Peyer's patch (tissue), 4 donors: ENCODE measurements at regions not wholly inside any gene's neighbourhood (a gene's known extent, or its start where the extent isn't known, plus 50 kb on each side); places are given as distances from the start of the nearest gene placed in this dataset.

ENCODE experiments used
- DNase-seq, 3 donors: peaks; one replicate each; pipeline ENCODE4 v3.0.0-alpha.2; 2017 to 2019
- H3K27ac ChIP-seq, 4 donors: fragments of 200-600 bp; sonication (generic); one replicate each; pipeline ENCODE4 v1.5.1; 2016 to 2019
- H3K27me3 ChIP-seq, 2 donors: fragments of 200-600 bp; sonication (generic); one replicate each; pipeline ENCODE4 v1.5.1; 2019
- H3K36me3 ChIP-seq, 3 donors: fragments of 200-600 bp; sonication (generic); one replicate each; pipeline ENCODE4 v1.5.1; 2016 to 2019
- H3K4me1 ChIP-seq, 4 donors: fragments of 200-600 bp; sonication (generic); one replicate each; pipeline ENCODE4 v1.5.1; 2016 to 2019
- H3K4me3 ChIP-seq, 4 donors: fragments of 200-600 bp; sonication (generic); 1 replicate in 3 of 4; 2 replicates in 1 of 4; pipeline ENCODE4 v1.5.1; 2016 to 2019; ENCODE audit warnings: mild to moderate bottlenecking in 1 of 4
- H3K9me3 ChIP-seq, 4 donors: fragments of 200-600 bp; sonication (generic); one replicate each; pipeline ENCODE4 v1.5.1; 2016 to 2019; ENCODE audit warnings: mild to moderate bottlenecking in 1 of 4
- POLR2A ChIP-seq, 2 donors: fragments of 450-650 bp; IDR thresholded peaks; one replicate each; pipeline ENCODE4 v1.5.1; 2017; ENCODE audit warnings: antibody characterized with exemption in 2 of 2, mild to moderate bottlenecking in 2 of 2, moderate library complexity in 2 of 2
- TF ChIP-seq, protein P1 (sequence below), 6 experiments: fragments of 450-650 bp in 4 of 6; fragments of 200-600 bp in 2 of 6; sonication (generic) in 1 of 6; IDR thresholded peaks; one replicate each; pipeline ENCODE4 v1.5.1; 2017 to 2019; ENCODE audit warnings: antibody characterized with exemption in 6 of 6, mild to moderate bottlenecking in 3 of 6, moderate library complexity in 1 of 6

DNA sequence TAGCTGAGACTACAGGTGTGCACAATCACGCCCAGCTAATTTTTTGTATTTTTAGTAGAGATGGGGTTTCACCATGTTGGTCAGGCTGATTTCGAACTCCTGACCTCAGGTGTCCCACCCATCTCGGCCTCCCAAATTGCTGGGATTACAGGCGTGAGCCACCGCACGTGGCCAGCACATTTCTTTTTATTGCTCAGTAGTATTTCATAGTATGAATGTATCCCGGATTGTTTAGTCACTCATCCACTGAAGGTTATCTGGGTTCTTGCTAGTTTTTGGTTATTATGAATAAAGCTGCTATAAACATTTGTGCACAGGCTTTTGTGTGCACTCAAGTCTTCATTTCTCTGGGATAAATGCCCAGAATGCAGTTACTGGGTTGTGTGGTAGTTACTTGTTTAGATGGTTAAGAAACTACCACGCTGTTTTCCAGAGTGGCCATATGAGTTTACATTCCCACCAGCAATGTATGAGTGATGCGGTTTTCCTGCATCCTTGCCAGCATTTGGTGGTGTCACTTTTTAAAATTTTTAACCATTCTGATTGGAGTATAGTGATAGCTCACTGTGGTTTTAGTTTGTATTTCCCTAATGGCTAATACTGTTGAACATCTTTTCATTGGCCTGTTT lies 275.8 kb upstream of the LYZL1 start:
- TF ChIP-seq POLR2A (IDR thresholded peaks at IDR 0.05) = no peak
- TF ChIP-seq, protein P1, sequence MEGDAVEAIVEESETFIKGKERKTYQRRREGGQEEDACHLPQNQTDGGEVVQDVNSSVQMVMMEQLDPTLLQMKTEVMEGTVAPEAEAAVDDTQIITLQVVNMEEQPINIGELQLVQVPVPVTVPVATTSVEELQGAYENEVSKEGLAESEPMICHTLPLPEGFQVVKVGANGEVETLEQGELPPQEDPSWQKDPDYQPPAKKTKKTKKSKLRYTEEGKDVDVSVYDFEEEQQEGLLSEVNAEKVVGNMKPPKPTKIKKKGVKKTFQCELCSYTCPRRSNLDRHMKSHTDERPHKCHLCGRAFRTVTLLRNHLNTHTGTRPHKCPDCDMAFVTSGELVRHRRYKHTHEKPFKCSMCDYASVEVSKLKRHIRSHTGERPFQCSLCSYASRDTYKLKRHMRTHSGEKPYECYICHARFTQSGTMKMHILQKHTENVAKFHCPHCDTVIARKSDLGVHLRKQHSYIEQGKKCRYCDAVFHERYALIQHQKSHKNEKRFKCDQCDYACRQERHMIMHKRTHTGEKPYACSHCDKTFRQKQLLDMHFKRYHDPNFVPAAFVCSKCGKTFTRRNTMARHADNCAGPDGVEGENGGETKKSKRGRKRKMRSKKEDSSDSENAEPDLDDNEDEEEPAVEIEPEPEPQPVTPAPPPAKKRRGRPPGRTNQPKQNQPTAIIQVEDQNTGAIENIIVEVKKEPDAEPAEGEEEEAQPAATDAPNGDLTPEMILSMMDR (IDR thresholded peaks at IDR 0.05) = no peak
- no peak overlapping the region for H3K4me3 ChIP-seq
- no peaks in the 10 kb centered on the region for H3K4me1 ChIP-seq
- no peaks in the 10 kb centered on the region for H3K27me3 ChIP-seq
- H3K27ac ChIP-seq = no peak overlapping the region
- no peaks in the 10 kb centered on the region for H3K36me3 ChIP-seq
- DNase-seq = no peak
- H3K9me3 ChIP-seq = no peaks in the 10 kb centered on the region

DNA sequence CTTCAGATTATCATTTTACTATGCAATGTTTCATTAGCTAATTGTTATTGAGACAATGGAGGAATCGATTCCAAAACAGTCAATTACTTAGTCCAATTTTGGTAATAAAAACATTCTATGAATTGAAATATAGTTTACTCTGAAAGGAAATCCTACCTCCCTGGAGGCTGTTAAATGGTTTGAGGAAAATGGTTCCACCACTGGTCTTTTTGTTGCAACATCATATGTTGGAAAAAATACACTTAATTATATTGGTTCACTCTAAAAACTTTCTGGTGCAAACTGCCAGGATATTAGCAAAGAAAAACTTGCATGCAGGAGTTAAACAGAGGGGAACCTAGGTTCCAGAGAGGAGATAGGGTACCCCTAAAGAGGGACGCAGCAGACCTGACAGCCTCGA lies 267.3 kb upstream of the LYZL1 start:
- no peak overlapping the region for H3K27ac ChIP-seq
- no peak for DNase-seq
- no peak overlapping the region for H3K4me3 ChIP-seq
- no peaks in the 10 kb centered on the region for H3K27me3 ChIP-seq
- no peaks in the 10 kb centered on the region for H3K4me1 ChIP-seq
- H3K9me3 ChIP-seq = no peaks in the 10 kb centered on the region
- H3K36me3 ChIP-seq = no peaks in the 10 kb centered on the region
- TF ChIP-seq, protein P1 (IDR thresholded peaks at IDR 0.05) = no peak
- TF ChIP-seq POLR2A (IDR thresholded peaks at IDR 0.05) = no peak

DNA sequence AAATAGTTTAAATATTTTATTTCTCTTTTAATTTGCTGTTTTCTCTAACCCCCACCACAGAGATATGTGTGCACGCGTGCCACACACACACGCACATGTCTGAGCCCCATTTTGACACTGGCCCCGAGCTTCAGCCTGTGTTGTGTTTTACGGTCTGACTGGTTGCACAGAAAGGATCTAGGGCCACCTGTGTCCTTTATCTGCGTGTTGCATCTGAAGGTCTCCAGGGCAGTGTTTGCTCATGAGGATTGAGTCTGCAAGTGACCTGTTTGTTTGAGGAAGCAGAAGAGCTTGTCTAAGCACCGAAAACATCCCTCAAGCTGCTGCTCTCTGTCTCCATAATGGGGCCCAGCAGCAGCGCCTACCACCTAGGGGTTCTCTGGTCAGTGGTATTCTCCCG lies 266.4 kb upstream of the LYZL1 start:
- DNase-seq = no peak
- Histone ChIP-seq H3K4me3 (no peak overlapping the region), H3K27ac (no peak overlapping the region), H3K9me3 (no peaks in the 10 kb centered on the region), H3K4me1 (no peaks in the 10 kb centered on the region), H3K27me3 (no peaks in the 10 kb centered on the region), H3K36me3 (no peaks in the 10 kb centered on the region)
- TF ChIP-seq, protein P1 (IDR thresholded peaks at IDR 0.05) = no peak
- no peak for TF ChIP-seq POLR2A (IDR thresholded peaks at IDR 0.05)

DNA sequence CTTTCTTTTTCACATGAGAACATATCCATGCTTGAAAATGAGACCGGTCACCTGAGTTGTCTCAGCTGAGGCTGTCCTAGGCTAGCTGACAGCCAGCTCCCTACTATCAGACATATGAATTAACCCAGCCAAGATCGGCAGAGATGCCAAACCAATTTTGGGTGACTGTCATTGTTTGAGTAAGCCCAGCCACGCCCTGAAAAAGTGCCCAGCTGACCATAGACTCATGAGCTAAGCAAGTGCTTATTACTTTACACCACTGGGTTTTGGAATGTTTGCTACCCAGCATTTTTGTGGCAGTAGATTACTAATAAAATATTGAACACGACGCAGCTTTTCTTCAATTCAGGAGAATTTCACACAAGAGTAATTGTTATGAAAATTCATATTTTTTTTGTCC lies 265.2 kb upstream of the LYZL1 start:
- Histone ChIP-seq H3K4me3 (no peak overlapping the region), H3K27ac (no peak overlapping the region), H3K9me3 (no peaks in the 10 kb centered on the region), H3K27me3 (no peaks in the 10 kb centered on the region), H3K36me3 (no peaks in the 10 kb centered on the region), H3K4me1 (no peaks in the 10 kb centered on the region)
- TF ChIP-seq, protein P1 (IDR thresholded peaks at IDR 0.05) = no peak
- no peak for TF ChIP-seq POLR2A (IDR thresholded peaks at IDR 0.05)
- no peak for DNase-seq

DNA sequence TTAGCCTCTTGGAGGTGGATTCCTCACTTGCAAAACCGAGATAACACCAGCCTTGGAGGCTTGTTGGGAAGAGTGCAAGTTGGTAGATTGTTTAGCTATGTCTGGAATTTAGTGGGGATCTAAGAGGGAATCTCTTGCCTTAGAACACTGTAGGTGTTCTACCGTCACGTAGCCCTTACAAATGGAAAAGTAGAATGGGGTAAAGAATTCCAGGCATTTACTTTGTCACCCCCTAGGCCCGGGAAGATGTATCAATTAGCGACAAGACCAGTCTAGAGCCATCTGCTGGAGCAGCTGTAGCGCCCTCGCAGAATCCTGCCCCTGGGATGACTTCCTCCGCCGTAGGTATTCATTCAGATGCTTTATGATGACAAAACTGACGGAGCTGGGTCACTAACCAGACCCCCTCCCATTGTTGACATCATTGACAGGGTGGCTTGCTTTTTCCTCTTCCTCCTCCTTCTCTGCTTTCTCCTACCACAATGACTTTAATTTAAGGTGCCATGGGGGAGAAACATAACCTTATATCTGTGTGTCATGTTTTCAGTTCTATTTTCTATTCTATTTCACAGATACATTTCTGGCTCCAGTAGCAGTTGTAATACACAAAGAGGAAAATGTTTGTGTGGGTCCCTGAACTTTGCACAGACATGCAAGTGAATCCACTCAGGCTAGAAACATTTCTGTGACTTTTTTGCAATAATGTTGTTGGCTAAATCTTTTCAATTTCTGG lies 262.6 kb upstream of the LYZL1 start:
- DNase-seq = no peak
- Histone ChIP-seq H3K27ac (no peak overlapping the region), H3K36me3 (no peaks in the 10 kb centered on the region), H3K9me3 (no peaks in the 10 kb centered on the region), H3K27me3 (no peaks in the 10 kb centered on the region), H3K4me1 (no peaks in the 10 kb centered on the region), H3K4me3 (no peak overlapping the region)
- TF ChIP-seq, protein P1 (IDR thresholded peaks at IDR 0.05) = no peak
- TF ChIP-seq POLR2A (IDR thresholded peaks at IDR 0.05) = no peak
